AG04449 (cell line): ENCODE measurements at regions not wholly inside any gene's neighbourhood (a gene's known extent, or its start where the extent isn't known, plus 50 kb on each side); places are given as distances from the start of the nearest gene placed in this dataset.

Experiments used
- CTCF ChIA-PET: fragments of 350-600 bp; formaldehyde crosslinking; extraction: SDS; loops from one replicate; lab custom pipeline; 2021; ENCODE audit warnings: antibody characterized with exemption; lab: Yijun Ruan, JAX
- POLR2A ChIA-PET: fragments of 400-600, 350-600 bp; formaldehyde crosslinking; extraction: SDS; loops from one replicate; lab custom pipeline; 2020; ENCODE audit warnings: antibody characterized with exemption, inconsistent platforms; lab: Yijun Ruan, JAX
- DNase-seq: peaks from one replicate; pipeline ENCODE4 v3.0.0-alpha.2; 2010; ENCODE audit warnings: low read depth, low spot score
- H3K4me3 ChIP-seq: 2 replicates; pipeline ENCODE4 v1.5.1; 2011; ENCODE audit warnings: low read depth, mild to moderate bottlenecking, control low read depth, low read length
- CTCF ChIP-seq: IDR thresholded peaks from one replicate; pipeline ENCODE4 v1.5.1; 2011; ENCODE audit warnings: mild to moderate bottlenecking, moderate library complexity, low read length, control low read depth, inconsistent platforms; ENCODE audit not compliant: insufficient read depth; ENCODE audit errors: missing control alignments

GRCh38 chr2:149715894-149716293 is 128.3 kb upstream of the MMADHC start:
- no peak for DNase-seq
- no peak for TF ChIP-seq CTCF
- ChIA-PET POLR2A (no interaction called here), CTCF (interaction anchor here (0.7 to 3.7 kb wide), 14 partner anchors 13 to 674 kb away, joined by 3 to 16 read pairs (median 4); no protein-coding TSS in a partner anchor)
- H3K4me3 ChIP-seq, result no peak overlapping the region

- CTCF ChIA-PET, result interaction anchor here (0.8 to 3.7 kb wide), 7 partner anchors 10 to 119 kb away, joined by 3 to 16 read pairs (median 3); no protein-coding TSS in a partner anchor
- no peak for DNase-seq
- H3K4me3 ChIP-seq, result no peak overlapping the region
Measured at GRCh38 chr2:149715005-149715592, 127.5 kb upstream of the MMADHC start.

GRCh38 chr2:149709496-149710263 is 122.1 kb upstream of the MMADHC start:
- TF ChIP-seq CTCF, result no peak
- CTCF ChIA-PET, result no interaction called here
- POLR2A ChIA-PET, result no interaction called here
- H3K4me3 ChIP-seq, result no peak overlapping the region
- no peak for DNase-seq

More at GRCh38 chr2:149715005-149715592, 127.5 kb upstream of the MMADHC start:
- TF ChIP-seq CTCF, result peak; percentile 77
- POLR2A ChIA-PET, result no interaction called here

GRCh38 chr2:149703281-149703680 is 115.7 kb upstream of the MMADHC start:
- no peak for DNase-seq
- H3K4me3 ChIP-seq, result no peak overlapping the region
- POLR2A ChIA-PET, result no interaction called here
- no peak for TF ChIP-seq CTCF
- CTCF ChIA-PET, result interaction anchor here (1.3 to 1.8 kb wide), 2 partner anchors 10 to 13 kb away, joined by 4 to 6 read pairs; no protein-coding TSS in a partner anchor

- CTCF ChIA-PET, result interaction anchor here (1.3 to 1.8 kb wide), 2 partner anchors 10 to 14 kb away, joined by 4 to 6 read pairs; no protein-coding TSS in a partner anchor
- H3K4me3 ChIP-seq, result no peak overlapping the region
- TF ChIP-seq CTCF, result no peak
- no peak for DNase-seq
- POLR2A ChIA-PET, result no interaction called here
Measured at GRCh38 chr2:149702571-149702970, 115.0 kb upstream of the MMADHC start.

- no peak for TF ChIP-seq CTCF
- CTCF ChIA-PET, result interaction anchor here (1.2 to 1.3 kb wide), 2 partner anchors 9 to 15 kb away, joined by 3 to 4 read pairs; no protein-coding TSS in a partner anchor
- DNase-seq, result no peak
- POLR2A ChIA-PET, result no interaction called here
- H3K4me3 ChIP-seq, result no peak overlapping the region
Measured at GRCh38 chr2:149701241-149701640, 113.7 kb upstream of the MMADHC start.
